ENCODE measurements at regions not wholly inside any gene's neighbourhood (a gene's known extent, or its start where the extent isn't known, plus 50 kb on each side); places are given as distances from the start of the nearest gene placed in this dataset.

GRCh38 chr3:13135251-13135810 lies 62.1 kb upstream of the IQSEC1 start:
- Histone ChIP-seq H3K4ac (ENCODE audit: low read length) (no peak overlapping the region), H2BK15ac (ENCODE audit: low read length) (no peak overlapping the region), H3K14ac (ENCODE audit: low read length) (no peak overlapping the region), H3K4me2 (ENCODE audit: insufficient read depth, low read length, poor library complexity, severe bottlenecking) (no peak overlapping the region), H2AK5ac (ENCODE audit: low read depth, low read length) (no peak overlapping the region), H3K36me3 (replicated peaks in 1 of 2; ENCODE audit: control insufficient read depth in 2 of 2, insufficient read depth in 2 of 2, low read length in 2 of 2) (no peaks in the 10 kb centered on the region), H3K27ac (replicated peaks; ENCODE audit: low read length) (no peak overlapping the region), H3K4me3 (ENCODE audit: low read length in 2 of 2) (no peak overlapping the region), H4K8ac (ENCODE audit: low read depth, low read length) (no peak overlapping the region), H2AFZ (ENCODE audit: low read length) (no peak overlapping the region), H4K91ac (ENCODE audit: low read depth, low read length, poor library complexity) (no peak overlapping the region), H3K4me1 (ENCODE audit: control insufficient read depth in 2 of 2, insufficient read depth in 1 of 2, low read depth in 1 of 2, low read length in 2 of 2) (peaks cover 4 to 6% of the 10 kb centered on the region in 2 donors), H2BK12ac (ENCODE audit: low read length) (no peak overlapping the region), H3K79me1 (ENCODE audit: low read depth, low read length) (no peaks in the 10 kb centered on the region), H3K18ac (ENCODE audit: low read length) (no peak overlapping the region), H2BK120ac (ENCODE audit: low read depth, low read length) (no peak overlapping the region), H3K23ac (ENCODE audit: low read depth, low read length, poor library complexity) (no peak overlapping the region), H3K27me3 (ENCODE audit: control insufficient read depth in 3 of 3, insufficient read depth in 3 of 3, low read depth in 1 of 3, low read length in 3 of 3) (no peaks in the 10 kb centered on the region), H3K9me3 (replicated peaks in 1 of 2; ENCODE audit: control insufficient read depth in 2 of 2, insufficient read depth in 1 of 2, low read depth in 1 of 2, low read length in 2 of 2) (no peaks in the 10 kb centered on the region), H2BK5ac (ENCODE audit: low read length) (no peak overlapping the region), H3K9ac (ENCODE audit: low read depth, low read length, poor library complexity) (no peak overlapping the region)
- WGBS, 2 donors (ENCODE audit: extremely low coverage in 2 of 2, insufficient read length in 2 of 2, insufficient replicate concordance in 1 of 2), result no CpG with 5 or more reads among the region's 9 CpGs
- no peak for DNase-seq (ENCODE audit: low spot score)

- no peak for DNase-seq (ENCODE audit: low spot score)
- Histone ChIP-seq H3K18ac (ENCODE audit: low read length) (no peak overlapping the region), H3K9ac (ENCODE audit: low read depth, low read length, poor library complexity) (no peak overlapping the region), H3K23ac (ENCODE audit: low read depth, low read length, poor library complexity) (no peak overlapping the region), H2BK15ac (ENCODE audit: low read length) (no peak overlapping the region), H3K4me1 (ENCODE audit: control insufficient read depth in 2 of 2, insufficient read depth in 1 of 2, low read depth in 1 of 2, low read length in 2 of 2) (peaks cover 4 to 6% of the 10 kb centered on the region in 2 donors), H2AFZ (ENCODE audit: low read length) (no peak overlapping the region), H4K8ac (ENCODE audit: low read depth, low read length) (no peak overlapping the region), H2BK120ac (ENCODE audit: low read depth, low read length) (no peak overlapping the region), H2AK5ac (ENCODE audit: low read depth, low read length) (no peak overlapping the region), H3K79me1 (ENCODE audit: low read depth, low read length) (no peaks in the 10 kb centered on the region), H3K9me3 (replicated peaks in 1 of 2; ENCODE audit: control insufficient read depth in 2 of 2, insufficient read depth in 1 of 2, low read depth in 1 of 2, low read length in 2 of 2) (no peaks in the 10 kb centered on the region), H2BK12ac (ENCODE audit: low read length) (no peak overlapping the region), H4K91ac (ENCODE audit: low read depth, low read length, poor library complexity) (no peak overlapping the region), H3K14ac (ENCODE audit: low read length) (no peak overlapping the region), H3K4ac (ENCODE audit: low read length) (no peak overlapping the region), H2BK5ac (ENCODE audit: low read length) (no peak overlapping the region), H3K36me3 (replicated peaks in 1 of 2; ENCODE audit: control insufficient read depth in 2 of 2, insufficient read depth in 2 of 2, low read length in 2 of 2) (no peaks in the 10 kb centered on the region), H3K27ac (replicated peaks; ENCODE audit: low read length) (no peak overlapping the region), H3K4me3 (ENCODE audit: low read length in 2 of 2) (no peak overlapping the region), H3K4me2 (ENCODE audit: insufficient read depth, low read length, poor library complexity, severe bottlenecking) (no peak overlapping the region), H3K27me3 (ENCODE audit: control insufficient read depth in 3 of 3, insufficient read depth in 3 of 3, low read depth in 1 of 3, low read length in 3 of 3) (no peaks in the 10 kb centered on the region)
- WGBS, 2 donors (ENCODE audit: extremely low coverage in 2 of 2, insufficient read length in 2 of 2, insufficient replicate concordance in 1 of 2), result no CpG with 5 or more reads among the region's 8 CpGs
Observed at GRCh38 chr3:13134879-13135206, 61.6 kb upstream of the IQSEC1 start.

GRCh38 chr3:13134166-13134878 lies 61.1 kb upstream of the IQSEC1 start:
- Histone ChIP-seq H4K91ac (ENCODE audit: low read depth, low read length, poor library complexity) (no peak overlapping the region), H2BK15ac (ENCODE audit: low read length) (no peak overlapping the region), H2AFZ (ENCODE audit: low read length) (no peak overlapping the region), H3K36me3 (replicated peaks in 1 of 2; ENCODE audit: control insufficient read depth in 2 of 2, insufficient read depth in 2 of 2, low read length in 2 of 2) (no peaks in the 10 kb centered on the region), H3K4me3 (ENCODE audit: low read length in 2 of 2) (no peak overlapping the region), H3K9me3 (replicated peaks in 1 of 2; ENCODE audit: control insufficient read depth in 2 of 2, insufficient read depth in 1 of 2, low read depth in 1 of 2, low read length in 2 of 2) (no peaks in the 10 kb centered on the region), H3K4ac (ENCODE audit: low read length) (no peak overlapping the region), H3K4me1 (ENCODE audit: control insufficient read depth in 2 of 2, insufficient read depth in 1 of 2, low read depth in 1 of 2, low read length in 2 of 2) (peaks cover 4 to 6% of the 10 kb centered on the region in 2 donors), H3K9ac (ENCODE audit: low read depth, low read length, poor library complexity) (no peak overlapping the region), H2BK120ac (ENCODE audit: low read depth, low read length) (no peak overlapping the region), H2AK5ac (ENCODE audit: low read depth, low read length) (no peak overlapping the region), H3K79me1 (ENCODE audit: low read depth, low read length) (no peaks in the 10 kb centered on the region), H3K23ac (ENCODE audit: low read depth, low read length, poor library complexity) (no peak overlapping the region), H3K4me2 (ENCODE audit: insufficient read depth, low read length, poor library complexity, severe bottlenecking) (no peak overlapping the region), H3K14ac (ENCODE audit: low read length) (no peak overlapping the region), H3K27me3 (ENCODE audit: control insufficient read depth in 3 of 3, insufficient read depth in 3 of 3, low read depth in 1 of 3, low read length in 3 of 3) (no peaks in the 10 kb centered on the region), H2BK5ac (ENCODE audit: low read length) (no peak overlapping the region), H3K27ac (replicated peaks; ENCODE audit: low read length) (no peak overlapping the region), H3K18ac (ENCODE audit: low read length) (no peak overlapping the region), H2BK12ac (ENCODE audit: low read length) (no peak overlapping the region), H4K8ac (ENCODE audit: low read depth, low read length) (no peak overlapping the region)
- WGBS, 2 donors (ENCODE audit: extremely low coverage in 2 of 2, insufficient read length in 2 of 2, insufficient replicate concordance in 1 of 2), result no CpG with 5 or more reads among the region's 12 CpGs
- DNase-seq (ENCODE audit: low spot score), result no peak

DNA sequence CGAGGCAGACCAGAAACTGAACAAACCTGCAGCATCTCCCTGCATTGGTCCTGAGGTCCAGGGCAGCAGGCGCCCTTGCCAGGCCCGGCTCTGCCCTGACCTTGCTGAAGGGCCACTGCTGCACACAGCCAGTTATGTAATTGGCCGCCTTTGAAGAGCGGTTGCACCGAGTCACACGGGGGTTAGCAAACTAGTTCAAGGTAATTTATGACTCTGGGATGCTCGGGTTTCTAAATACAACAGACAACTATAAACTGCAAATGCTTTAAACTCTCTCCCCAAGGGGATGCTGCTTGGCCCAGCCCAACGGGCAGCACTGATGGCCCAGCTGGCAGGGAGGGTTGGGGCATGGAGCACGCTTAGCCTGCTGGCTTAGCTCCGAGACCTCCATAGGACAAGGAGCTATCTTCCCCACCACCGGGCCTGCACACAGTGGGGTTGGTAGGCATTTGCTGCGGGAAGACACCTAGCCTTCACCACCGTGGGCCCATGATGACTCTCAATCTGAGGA lies 60.3 kb upstream of the IQSEC1 start:
- H3K4ac ChIP-seq (ENCODE audit: low read length), result no peak overlapping the region
- H3K4me2 ChIP-seq (ENCODE audit: insufficient read depth, low read length, poor library complexity, severe bottlenecking), result no peak overlapping the region
- no peak overlapping the region for H3K23ac ChIP-seq (ENCODE audit: low read depth, low read length, poor library complexity)
- H2AFZ ChIP-seq (ENCODE audit: low read length), result no peak overlapping the region
- H3K18ac ChIP-seq (ENCODE audit: low read length), result no peak overlapping the region
- peaks cover 4 to 6% of the 10 kb centered on the region in 2 donors for H3K4me1 ChIP-seq (ENCODE audit: control insufficient read depth in 2 of 2, insufficient read depth in 1 of 2, low read depth in 1 of 2, low read length in 2 of 2)
- H3K4me3 ChIP-seq (ENCODE audit: low read length in 2 of 2), result no peak overlapping the region
- H3K79me1 ChIP-seq (ENCODE audit: low read depth, low read length), result no peaks in the 10 kb centered on the region
- H4K8ac ChIP-seq (ENCODE audit: low read depth, low read length), result no peak overlapping the region
- no peak overlapping the region for H2BK120ac ChIP-seq (ENCODE audit: low read depth, low read length)
- no peaks in the 10 kb centered on the region for H3K27me3 ChIP-seq (ENCODE audit: control insufficient read depth in 3 of 3, insufficient read depth in 3 of 3, low read depth in 1 of 3, low read length in 3 of 3)
- H3K9ac ChIP-seq (ENCODE audit: low read depth, low read length, poor library complexity), result no peak overlapping the region
- no peak overlapping the region for H3K27ac ChIP-seq (replicated peaks; ENCODE audit: low read length)
- no peak overlapping the region for H2BK5ac ChIP-seq (ENCODE audit: low read length)
- no peak overlapping the region for H2AK5ac ChIP-seq (ENCODE audit: low read depth, low read length)
- DNase-seq (ENCODE audit: low spot score), result no peak
- no peak overlapping the region for H2BK15ac ChIP-seq (ENCODE audit: low read length)
- H3K36me3 ChIP-seq (replicated peaks in 1 of 2; ENCODE audit: control insufficient read depth in 2 of 2, insufficient read depth in 2 of 2, low read length in 2 of 2), result no peaks in the 10 kb centered on the region
- no peak overlapping the region for H3K14ac ChIP-seq (ENCODE audit: low read length)
- H3K9me3 ChIP-seq (replicated peaks in 1 of 2; ENCODE audit: control insufficient read depth in 2 of 2, insufficient read depth in 1 of 2, low read depth in 1 of 2, low read length in 2 of 2), result no peaks in the 10 kb centered on the region
- WGBS, 2 donors (ENCODE audit: extremely low coverage in 2 of 2, insufficient read length in 2 of 2, insufficient replicate concordance in 1 of 2), result no CpG with 5 or more reads among the region's 14 CpGs
- no peak overlapping the region for H2BK12ac ChIP-seq (ENCODE audit: low read length)
- H4K91ac ChIP-seq (ENCODE audit: low read depth, low read length, poor library complexity), result no peak overlapping the region
